ENCODE measurements at regions not wholly inside any gene's neighbourhood (a gene's known extent, or its start where the extent isn't known, plus 50 kb on each side); places are given as distances from the start of the nearest gene placed in this dataset.

DNA sequence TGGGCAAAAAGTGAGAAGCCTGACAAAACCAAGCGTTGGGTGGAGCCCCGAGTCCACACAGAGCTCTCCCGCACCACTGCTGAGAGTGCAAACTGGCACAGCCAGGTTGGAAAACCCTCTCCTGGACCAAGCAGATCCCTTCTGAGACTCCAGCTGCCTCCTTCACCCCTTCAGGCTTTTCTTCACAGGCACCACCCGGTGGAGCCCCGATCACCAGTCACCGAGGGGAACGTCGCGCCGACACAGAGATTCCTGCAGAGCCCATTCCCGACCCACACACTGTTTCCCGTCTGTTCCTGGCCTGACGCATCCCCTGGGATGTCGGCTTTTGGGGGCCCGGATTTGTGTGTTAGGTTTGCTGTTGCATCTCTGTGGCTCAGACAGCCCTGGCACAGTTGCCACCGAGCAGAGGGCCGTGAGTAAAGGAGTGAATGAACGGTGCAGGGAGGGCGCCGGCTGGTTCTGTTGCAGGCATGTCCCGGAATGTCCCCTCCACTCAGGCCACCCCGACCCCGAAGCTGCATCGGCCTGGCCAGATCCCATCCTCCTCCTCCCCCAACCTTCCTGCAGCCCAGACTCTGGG lies 51.0 kb upstream of the INPP5A start:
- no peak overlapping the region for H3K4me3 ChIP-seq (ENCODE audit: low read depth, low read length)
- TF ChIP-seq, protein P1, sequence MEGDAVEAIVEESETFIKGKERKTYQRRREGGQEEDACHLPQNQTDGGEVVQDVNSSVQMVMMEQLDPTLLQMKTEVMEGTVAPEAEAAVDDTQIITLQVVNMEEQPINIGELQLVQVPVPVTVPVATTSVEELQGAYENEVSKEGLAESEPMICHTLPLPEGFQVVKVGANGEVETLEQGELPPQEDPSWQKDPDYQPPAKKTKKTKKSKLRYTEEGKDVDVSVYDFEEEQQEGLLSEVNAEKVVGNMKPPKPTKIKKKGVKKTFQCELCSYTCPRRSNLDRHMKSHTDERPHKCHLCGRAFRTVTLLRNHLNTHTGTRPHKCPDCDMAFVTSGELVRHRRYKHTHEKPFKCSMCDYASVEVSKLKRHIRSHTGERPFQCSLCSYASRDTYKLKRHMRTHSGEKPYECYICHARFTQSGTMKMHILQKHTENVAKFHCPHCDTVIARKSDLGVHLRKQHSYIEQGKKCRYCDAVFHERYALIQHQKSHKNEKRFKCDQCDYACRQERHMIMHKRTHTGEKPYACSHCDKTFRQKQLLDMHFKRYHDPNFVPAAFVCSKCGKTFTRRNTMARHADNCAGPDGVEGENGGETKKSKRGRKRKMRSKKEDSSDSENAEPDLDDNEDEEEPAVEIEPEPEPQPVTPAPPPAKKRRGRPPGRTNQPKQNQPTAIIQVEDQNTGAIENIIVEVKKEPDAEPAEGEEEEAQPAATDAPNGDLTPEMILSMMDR (IDR thresholded peaks at IDR 0.05; ENCODE audit: low read depth, low read length): no peak
- H3K36me3 ChIP-seq: no peaks in the 10 kb centered on the region
- peaks cover 7% of the 10 kb centered on the region for H3K27me3 ChIP-seq (ENCODE audit: insufficient read depth, low read depth, severe bottlenecking)
- H3K9me3 ChIP-seq (ENCODE audit: severe bottlenecking): no peaks in the 10 kb centered on the region
- DNase-seq: no peak
- no peak overlapping the region for H3K27ac ChIP-seq

DNA sequence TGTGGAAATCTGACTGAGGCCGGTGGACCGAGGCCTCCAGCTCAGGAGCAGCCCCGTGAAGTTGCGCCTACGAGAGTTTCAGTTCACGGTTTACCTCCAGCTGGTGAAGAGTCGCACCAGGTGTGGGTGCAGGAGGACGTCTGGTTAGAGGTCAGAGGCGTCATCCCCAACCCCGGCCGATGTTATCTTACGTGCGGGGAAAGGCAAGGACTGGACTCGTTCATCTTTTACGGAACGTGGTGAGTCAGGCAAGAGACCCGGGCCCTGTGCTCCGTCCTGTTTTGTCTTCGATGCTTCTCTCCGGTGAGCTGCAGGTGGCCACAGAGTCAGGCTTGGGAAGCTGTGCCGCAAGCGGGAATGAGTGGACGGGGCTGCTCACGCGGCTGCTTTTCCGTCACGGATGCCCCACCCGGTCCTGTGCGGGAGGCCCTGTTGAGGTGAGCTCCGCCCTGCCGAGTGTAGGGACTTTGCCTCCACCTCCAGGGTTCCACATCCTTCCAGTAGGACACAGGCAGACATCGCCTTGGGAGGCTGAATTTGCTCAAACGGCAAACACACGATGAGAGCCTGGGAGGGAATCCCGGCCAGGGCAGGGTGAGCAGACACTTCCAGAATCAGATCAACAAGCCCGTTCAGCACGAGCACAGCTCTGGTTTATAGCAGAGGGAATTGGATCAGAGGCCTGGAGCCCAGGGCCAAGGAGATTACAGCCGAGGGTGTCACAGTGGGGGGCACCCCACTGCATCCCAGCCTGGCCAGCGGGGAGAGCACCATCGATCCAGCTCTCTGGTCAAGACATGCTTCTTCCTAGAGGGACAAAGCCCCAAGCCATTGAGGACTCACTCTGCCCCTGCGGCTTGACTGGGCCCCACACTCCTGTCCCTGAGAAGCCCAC lies 50.1 kb upstream of the INPP5A start:
- TF ChIP-seq, protein P1 (IDR thresholded peaks at IDR 0.05; ENCODE audit: low read depth, low read length): peak; percentile 28; the same call in 1 of the 2 replicates
- Histone ChIP-seq H3K4me3 (ENCODE audit: low read depth, low read length) (no peak overlapping the region), H3K36me3 (no peaks in the 10 kb centered on the region), H3K9me3 (ENCODE audit: severe bottlenecking) (no peaks in the 10 kb centered on the region), H3K27me3 (ENCODE audit: insufficient read depth, low read depth, severe bottlenecking) (no peaks in the 10 kb centered on the region), H3K27ac (no peak overlapping the region)
- peak; percentile 29 for DNase-seq
